ENCODE measurements at regions not wholly inside any gene's neighbourhood (a gene's known extent, or its start where the extent isn't known, plus 50 kb on each side); places are given as distances from the start of the nearest gene placed in this dataset.

DNA sequence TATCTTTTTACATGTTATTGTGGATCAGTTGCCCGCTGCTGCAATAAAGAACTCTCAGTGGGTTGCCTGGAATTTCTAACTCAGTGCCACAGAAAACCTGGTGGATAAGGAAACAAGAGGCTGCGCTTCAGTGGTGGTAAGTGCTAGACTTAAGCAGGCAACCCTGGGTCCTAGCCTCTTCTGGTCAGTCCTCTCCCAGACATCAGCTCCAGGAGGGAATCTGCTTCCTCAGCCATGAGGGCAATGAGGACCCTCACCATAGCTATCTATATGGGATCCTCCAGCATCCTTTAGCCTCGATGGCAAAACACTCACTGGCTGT, 490.7 kb upstream of the SULF2 start:
- no peak for DNase-seq (ENCODE audit: low spot score in 2 of 2)
- TF ChIP-seq CTCF (IDR thresholded peaks at IDR 0.05) = no peak
- intact Hi-C loops (cut with DNase I) = no loop called here
- no peaks in the 10 kb centered on the region for H3K4me1 ChIP-seq
- no peak overlapping the region for H3K27ac ChIP-seq
- no peaks in the 10 kb centered on the region for H3K9me3 ChIP-seq
- no peak overlapping the region for H3K4me3 ChIP-seq
- H3K27me3 ChIP-seq = no peaks in the 10 kb centered on the region
- H3K36me3 ChIP-seq = no peaks in the 10 kb centered on the region

GRCh38 chr20:48275286-48276020, 490.2 kb upstream of the SULF2 start:
- H3K4me3 ChIP-seq = no peak overlapping the region
- intact Hi-C loops (cut with DNase I) = no loop called here
- no peaks in the 10 kb centered on the region for H3K9me3 ChIP-seq
- DNase-seq (ENCODE audit: low spot score in 2 of 2) = no peak
- TF ChIP-seq CTCF (IDR thresholded peaks at IDR 0.05) = no peak
- no peaks in the 10 kb centered on the region for H3K27me3 ChIP-seq
- H3K36me3 ChIP-seq = no peaks in the 10 kb centered on the region
- no peaks in the 10 kb centered on the region for H3K4me1 ChIP-seq
- no peak overlapping the region for H3K27ac ChIP-seq

- no peak for DNase-seq (ENCODE audit: low spot score in 2 of 2)
- intact Hi-C loops (cut with DNase I) = no loop called here
- H3K27me3 ChIP-seq = no peaks in the 10 kb centered on the region
- TF ChIP-seq CTCF (IDR thresholded peaks at IDR 0.05) = no peak
- no peaks in the 10 kb centered on the region for H3K36me3 ChIP-seq
- H3K9me3 ChIP-seq = no peaks in the 10 kb centered on the region
- H3K4me1 ChIP-seq = no peaks in the 10 kb centered on the region
- H3K27ac ChIP-seq = no peak overlapping the region
- no peak overlapping the region for H3K4me3 ChIP-seq
Observed at GRCh38 chr20:48273843-48274242, 488.6 kb upstream of the SULF2 start.

DNA sequence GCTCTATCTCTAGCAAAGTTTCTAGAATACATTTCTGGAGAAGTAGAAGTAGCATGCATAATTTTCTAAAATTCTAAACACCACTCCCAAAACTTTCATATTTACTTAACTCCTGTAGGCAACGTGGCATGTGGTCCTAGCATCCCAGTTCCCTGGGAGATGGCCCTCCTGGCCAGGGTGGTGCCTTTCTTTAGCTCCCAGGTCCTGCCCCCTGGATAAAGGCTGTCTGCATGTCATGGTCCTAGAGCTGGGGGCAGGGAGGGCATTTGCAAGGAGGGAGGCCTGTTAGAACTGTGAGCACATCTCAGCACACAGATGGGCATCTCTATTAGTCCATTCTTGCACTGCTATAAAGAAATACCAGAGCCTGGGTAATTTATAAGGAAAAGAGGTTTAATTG, 485.6 kb upstream of the SULF2 start:
- no peaks in the 10 kb centered on the region for H3K4me1 ChIP-seq
- TF ChIP-seq CTCF (IDR thresholded peaks at IDR 0.05) = no peak
- H3K27me3 ChIP-seq = no peaks in the 10 kb centered on the region
- no peaks in the 10 kb centered on the region for H3K36me3 ChIP-seq
- DNase-seq (ENCODE audit: low spot score in 2 of 2) = no peak
- H3K27ac ChIP-seq = no peak overlapping the region
- no peaks in the 10 kb centered on the region for H3K9me3 ChIP-seq
- intact Hi-C loops (cut with DNase I) = no loop called here
- H3K4me3 ChIP-seq = no peak overlapping the region

DNA sequence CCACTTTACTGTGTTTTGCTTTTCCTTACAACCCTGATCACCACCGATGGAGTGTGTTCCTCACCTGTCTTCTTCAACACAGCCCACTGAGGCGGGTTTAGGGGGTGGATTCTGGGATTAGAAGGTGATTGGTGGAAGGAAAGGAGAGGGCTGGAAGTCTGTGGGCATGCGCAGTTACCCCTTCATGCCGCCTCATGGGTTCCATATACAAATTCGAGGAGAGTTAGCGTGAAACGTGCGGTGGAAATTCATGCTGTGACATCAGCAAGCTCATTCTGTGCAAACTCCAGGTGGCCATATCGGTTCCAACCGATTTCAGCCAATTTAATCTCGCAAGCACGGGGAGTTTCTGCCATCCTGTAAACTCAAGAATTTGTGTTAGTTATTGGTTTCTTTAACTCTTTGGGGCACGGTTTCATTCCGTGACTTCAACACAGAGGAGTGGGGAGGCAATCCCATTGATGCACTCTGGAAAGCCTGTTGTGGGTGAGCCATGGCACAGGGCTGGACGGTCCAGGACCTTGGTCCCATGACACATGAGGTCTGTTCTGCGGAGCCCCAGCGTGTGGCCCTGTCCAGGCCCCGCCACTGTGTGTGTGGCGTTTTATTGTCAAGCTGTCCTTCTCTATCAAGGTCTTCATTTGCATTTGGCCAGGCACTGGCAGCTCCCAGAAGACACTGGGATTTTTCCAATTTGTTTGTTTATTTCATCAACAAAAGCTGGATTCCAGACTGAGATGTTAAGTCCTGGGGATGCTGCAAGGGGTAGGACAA, 482.8 kb upstream of the SULF2 start:
- Histone ChIP-seq H3K27me3 (no peaks in the 10 kb centered on the region), H3K36me3 (no peaks in the 10 kb centered on the region), H3K4me3 (no peak overlapping the region), H3K4me1 (no peaks in the 10 kb centered on the region), H3K9me3 (no peaks in the 10 kb centered on the region), H3K27ac (no peak overlapping the region)
- no peak for DNase-seq (ENCODE audit: low spot score in 2 of 2)
- intact Hi-C loops (cut with DNase I) = no loop called here
- no peak for TF ChIP-seq CTCF (IDR thresholded peaks at IDR 0.05)

Data from ascending aorta (tissue), 2 donors.